MG63 (cell line): ENCODE measurements at regions not wholly inside any gene's neighbourhood (a gene's known extent, or its start where the extent isn't known, plus 50 kb on each side); places are given as distances from the start of the nearest gene placed in this dataset.

Experiments
- DNase-seq: peaks from one replicate; pipeline ENCODE4 v3.0.0-alpha.2; 2020
- H3K27me3 ChIP-seq: fragments of 250-450 bp; sonication (Bioruptor Pico); 2 replicates; pipeline ENCODE4 v1.5.1; 2020; ENCODE audit warnings: mild to moderate bottlenecking, moderate library complexity
- H3K36me3 ChIP-seq: fragments of 250-450 bp; sonication (Bioruptor Pico); 2 replicates; pipeline ENCODE4 v1.5.1; 2020; ENCODE audit warnings: mild to moderate bottlenecking, moderate library complexity
- H3K4me3 ChIP-seq: fragments of 250-450 bp; sonication (Bioruptor Pico); 2 replicates; pipeline ENCODE4 v1.5.1; 2020; ENCODE audit warnings: mild to moderate bottlenecking, moderate library complexity
- H3K9me3 ChIP-seq: fragments of 250-450 bp; sonication (Bioruptor Pico); 2 replicates; pipeline ENCODE4 v1.5.1; 2020; ENCODE audit warnings: mild to moderate bottlenecking, moderate library complexity

DNA sequence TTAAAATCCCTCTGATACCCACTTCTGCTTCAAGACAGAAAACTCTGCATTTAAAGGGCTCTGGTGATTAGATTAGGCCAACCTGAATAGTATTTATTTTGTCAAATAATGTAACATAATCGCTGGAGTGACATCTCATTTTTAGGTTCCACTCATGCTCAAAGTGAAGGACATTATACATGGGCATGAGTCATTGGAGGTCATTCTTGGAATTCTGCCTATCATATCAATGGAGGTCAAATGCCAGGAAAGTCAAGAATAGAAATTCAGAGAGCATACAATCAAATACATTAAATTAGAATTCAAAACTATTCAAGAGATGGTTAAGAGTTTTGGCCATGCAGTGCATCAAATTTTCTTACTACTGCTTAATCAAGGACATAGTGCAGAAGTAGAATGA, 50.8 kb upstream of the PRSS1 start:
- no peaks in the 10 kb centered on the region for H3K27me3 ChIP-seq
- no peaks in the 10 kb centered on the region for H3K36me3 ChIP-seq
- H3K9me3 ChIP-seq: no peaks in the 10 kb centered on the region
- H3K4me3 ChIP-seq: no peak overlapping the region
- no peak for DNase-seq

DNA sequence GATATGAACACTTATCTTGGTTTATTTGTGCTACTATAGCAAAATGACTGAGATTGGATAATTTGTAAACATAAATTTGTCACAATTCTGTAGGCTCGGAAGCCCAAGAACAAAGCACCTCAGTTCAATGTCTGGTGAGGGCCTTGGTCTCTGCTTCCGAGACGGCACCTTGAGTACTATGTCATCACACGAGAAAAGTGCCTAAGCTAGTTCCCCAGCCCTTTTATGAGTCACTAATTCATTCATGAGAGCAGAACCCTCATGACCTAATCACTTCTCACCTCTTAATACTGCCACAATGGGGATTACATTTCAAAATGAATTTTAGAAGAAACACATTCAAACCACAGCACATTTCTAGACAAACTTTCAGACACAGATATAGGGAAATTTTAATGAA, 52.0 kb upstream of the PRSS1 start:
- no peaks in the 10 kb centered on the region for H3K36me3 ChIP-seq
- DNase-seq: no peak
- H3K27me3 ChIP-seq: no peaks in the 10 kb centered on the region
- no peaks in the 10 kb centered on the region for H3K9me3 ChIP-seq
- H3K4me3 ChIP-seq: no peak overlapping the region

GRCh38 chr7:142696456-142697179, 52.7 kb upstream of the PRSS1 start:
- no peaks in the 10 kb centered on the region for H3K27me3 ChIP-seq
- no peak overlapping the region for H3K4me3 ChIP-seq
- H3K9me3 ChIP-seq: no peaks in the 10 kb centered on the region
- no peak for DNase-seq
- no peaks in the 10 kb centered on the region for H3K36me3 ChIP-seq

DNA sequence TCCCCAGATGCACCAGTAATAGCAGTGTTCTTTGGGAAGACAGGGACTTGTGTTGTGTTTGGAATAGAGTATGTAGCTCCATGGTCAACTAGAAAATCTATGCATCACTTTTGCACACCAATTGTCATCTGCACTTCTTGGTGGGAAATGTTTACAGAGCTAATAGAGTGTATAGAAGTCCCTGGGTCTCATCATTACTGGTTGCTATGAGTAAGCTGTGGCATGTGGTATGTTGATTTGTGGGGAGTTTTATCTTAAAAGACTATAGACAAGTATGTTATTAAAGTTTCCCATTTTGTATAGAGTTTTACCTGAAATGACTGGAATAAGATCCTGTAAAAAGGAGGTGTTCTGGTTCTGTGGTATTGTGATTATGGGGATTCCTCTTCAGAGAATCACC, 55.4 kb upstream of the PRSS1 start:
- Histone ChIP-seq H3K27me3 (no peaks in the 10 kb centered on the region), H3K4me3 (no peak overlapping the region), H3K36me3 (no peaks in the 10 kb centered on the region), H3K9me3 (no peaks in the 10 kb centered on the region)
- DNase-seq: no peak

DNA sequence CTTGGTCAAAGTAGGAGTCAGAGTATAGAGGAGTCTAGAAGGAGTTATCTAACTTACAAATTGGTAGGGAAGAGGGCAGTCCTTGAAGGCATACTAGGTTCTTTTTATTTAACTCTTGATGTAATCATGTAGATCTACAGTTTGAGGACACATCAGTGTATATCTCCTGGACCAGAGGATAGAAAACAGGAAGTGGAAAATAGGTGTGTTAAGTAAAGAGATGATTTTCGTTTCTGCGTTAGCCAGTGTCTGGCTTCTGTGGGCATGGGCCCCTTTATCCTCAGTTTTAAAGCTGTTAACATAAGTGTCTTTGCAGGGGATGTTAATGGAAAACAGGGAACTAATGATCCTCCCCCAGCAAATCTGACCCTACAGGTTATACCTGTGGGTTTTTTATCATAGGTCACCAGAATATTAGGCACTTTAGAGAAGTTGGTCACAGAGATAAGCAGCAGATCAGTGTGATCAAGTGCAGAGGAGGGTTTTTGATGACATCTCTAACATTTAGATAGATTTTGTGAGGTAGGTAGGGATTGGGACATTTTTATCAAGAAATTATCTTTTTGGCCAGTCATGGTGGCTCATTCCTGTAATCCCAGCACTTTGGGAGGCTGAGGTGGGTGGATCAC, 58.6 kb upstream of the PRSS1 start:
- H3K9me3 ChIP-seq: no peaks in the 10 kb centered on the region
- no peaks in the 10 kb centered on the region for H3K36me3 ChIP-seq
- no peaks in the 10 kb centered on the region for H3K27me3 ChIP-seq
- no peak overlapping the region for H3K4me3 ChIP-seq
- DNase-seq: no peak

GRCh38 chr7:142689439-142690120, 59.7 kb upstream of the PRSS1 start:
- no peak overlapping the region for H3K4me3 ChIP-seq

DNA sequence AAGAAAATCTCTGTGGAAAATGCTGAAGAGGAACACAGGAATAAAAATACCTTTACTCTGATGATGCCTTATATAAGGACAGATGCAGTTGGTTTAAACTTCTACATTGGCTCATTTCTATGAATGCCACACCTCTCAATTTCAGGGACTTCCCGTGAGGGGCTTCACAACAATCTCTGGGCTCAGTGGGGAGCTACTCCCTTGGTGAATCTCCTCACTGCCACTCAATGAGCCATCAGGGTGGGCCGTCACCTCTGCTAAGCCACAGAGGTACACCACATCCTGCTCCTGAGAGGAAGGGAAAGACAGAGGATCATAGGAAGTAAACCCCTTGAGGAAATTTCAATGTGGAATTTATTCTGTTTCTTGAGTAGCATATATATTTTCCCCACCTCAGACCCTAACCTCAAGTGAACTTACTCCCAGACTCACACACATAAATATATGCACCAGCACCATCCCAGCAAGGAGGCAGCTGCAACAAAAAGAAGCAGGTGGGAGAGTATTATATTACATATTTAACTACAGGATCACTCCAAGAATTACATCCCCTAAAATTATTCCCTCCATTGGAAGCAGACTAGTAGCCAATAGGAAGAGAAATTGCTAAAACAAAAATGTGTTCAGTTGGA, 63.3 kb upstream of the PRSS1 start:
- Histone ChIP-seq H3K4me3 (no peak overlapping the region), H3K9me3 (no peaks in the 10 kb centered on the region), H3K27me3 (no peaks in the 10 kb centered on the region), H3K36me3 (no peaks in the 10 kb centered on the region)
- no peak for DNase-seq

More at GRCh38 chr7:142689439-142690120, 59.7 kb upstream of the PRSS1 start:
- no peak for DNase-seq
- no peaks in the 10 kb centered on the region for H3K9me3 ChIP-seq
- H3K36me3 ChIP-seq: no peaks in the 10 kb centered on the region
- no peaks in the 10 kb centered on the region for H3K27me3 ChIP-seq

GRCh38 chr7:142681314-142682092, 67.8 kb upstream of the PRSS1 start:
- no peaks in the 10 kb centered on the region for H3K27me3 ChIP-seq
- H3K36me3 ChIP-seq: no peaks in the 10 kb centered on the region
- no peak overlapping the region for H3K4me3 ChIP-seq
- H3K9me3 ChIP-seq: no peaks in the 10 kb centered on the region; the same call in 1 of the 2 replicates
- no peak for DNase-seq

GRCh38 chr7:142671506-142671905, 77.8 kb upstream of the PRSS1 start:
- no peak for DNase-seq
- H3K9me3 ChIP-seq: no peaks in the 10 kb centered on the region
- no peaks in the 10 kb centered on the region for H3K27me3 ChIP-seq
- H3K4me3 ChIP-seq: no peak overlapping the region
- no peaks in the 10 kb centered on the region for H3K36me3 ChIP-seq

- no peaks in the 10 kb centered on the region for H3K9me3 ChIP-seq
- no peaks in the 10 kb centered on the region for H3K36me3 ChIP-seq
- H3K27me3 ChIP-seq: no peaks in the 10 kb centered on the region
- no peak overlapping the region for H3K4me3 ChIP-seq
- DNase-seq: no peak
Measured at GRCh38 chr7:142670511-142670910, 78.8 kb upstream of the PRSS1 start.

DNA sequence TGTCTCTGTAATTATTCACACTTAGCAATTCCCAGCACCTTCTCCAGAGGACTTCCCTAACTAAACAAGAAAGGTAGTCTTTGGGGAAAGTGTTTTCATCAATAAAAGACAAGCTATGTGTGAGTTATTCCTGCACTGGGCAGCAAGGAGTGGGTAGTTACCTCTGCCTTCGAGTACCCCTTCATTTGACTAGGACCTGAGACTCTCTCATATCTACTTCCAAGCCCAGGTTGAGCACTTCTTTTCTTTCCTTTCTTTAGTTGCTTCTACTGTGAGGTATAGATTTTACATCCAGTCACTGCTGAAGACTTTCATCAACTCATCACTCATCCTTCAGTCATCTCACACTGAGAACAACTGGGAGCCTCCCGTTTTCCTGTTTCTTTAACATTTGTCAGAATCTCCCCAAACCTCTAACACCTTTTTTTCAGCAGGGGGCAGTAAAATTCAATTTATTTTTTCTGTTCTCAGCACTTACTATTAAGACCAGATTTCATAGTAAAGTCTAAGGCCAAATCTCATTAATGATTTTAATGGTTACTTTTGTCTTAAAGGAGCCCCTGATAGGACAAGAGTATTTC, 80.1 kb upstream of the PRSS1 start:
- H3K4me3 ChIP-seq: no peak overlapping the region
- no peak for DNase-seq

GRCh38 chr7:142668495-142668894, 80.8 kb upstream of the PRSS1 start:
- Histone ChIP-seq H3K27me3 (no peaks in the 10 kb centered on the region), H3K9me3 (no peaks in the 10 kb centered on the region), H3K4me3 (no peak overlapping the region), H3K36me3 (no peaks in the 10 kb centered on the region)
- DNase-seq: no peak

More for the DNA sequence above, 80.1 kb upstream of the PRSS1 start:
- H3K36me3 ChIP-seq: no peaks in the 10 kb centered on the region
- H3K9me3 ChIP-seq: no peaks in the 10 kb centered on the region
- no peaks in the 10 kb centered on the region for H3K27me3 ChIP-seq

- Histone ChIP-seq H3K4me3 (no peak overlapping the region), H3K27me3 (no peaks in the 10 kb centered on the region), H3K9me3 (no peaks in the 10 kb centered on the region), H3K36me3 (no peaks in the 10 kb centered on the region)
- DNase-seq: no peak
Measured at GRCh38 chr7:142657376-142657775, 91.9 kb upstream of the PRSS1 start.

DNA sequence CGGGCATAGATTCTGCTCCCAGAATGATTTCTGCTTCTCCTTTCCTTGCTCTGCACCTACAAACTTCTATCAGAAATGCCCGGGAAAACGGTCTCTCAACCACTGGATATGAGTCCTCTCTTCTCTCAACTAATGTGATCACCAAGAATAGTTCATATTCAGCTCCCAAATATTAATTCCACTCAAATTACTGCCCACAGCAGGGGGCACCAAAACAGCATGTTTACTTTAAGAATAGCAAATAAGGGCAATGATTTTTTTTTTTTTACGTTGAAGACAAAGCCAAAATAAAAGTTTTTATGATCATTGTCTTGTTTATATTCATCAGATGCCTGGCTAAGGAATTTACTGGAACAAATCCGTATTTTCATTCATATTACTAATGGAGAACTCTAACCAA, 94.9 kb upstream of the PRSS1 start:
- Histone ChIP-seq H3K36me3 (no peaks in the 10 kb centered on the region), H3K4me3 (no peak overlapping the region), H3K27me3 (no peaks in the 10 kb centered on the region), H3K9me3 (no peaks in the 10 kb centered on the region)
- DNase-seq: no peak

DNA sequence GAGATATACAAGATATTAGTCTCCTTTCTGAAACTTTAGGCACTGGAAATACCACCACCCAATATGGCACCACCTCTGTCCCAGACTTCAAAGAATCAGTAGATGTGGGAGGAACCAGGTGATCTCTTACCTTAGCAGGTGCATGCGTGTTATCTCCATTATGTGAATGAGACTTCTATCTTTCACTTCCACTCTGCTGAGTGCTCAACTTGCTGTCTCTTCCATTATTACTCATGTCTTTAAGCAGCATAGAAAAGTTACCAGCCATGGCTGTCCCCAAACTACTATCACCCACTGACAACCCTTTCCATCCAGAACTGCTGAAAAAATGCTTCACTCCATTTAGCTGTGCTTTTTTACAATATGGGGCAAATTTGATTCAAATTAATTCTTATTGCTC, 101.5 kb upstream of the PRSS1 start:
- H3K27me3 ChIP-seq: peaks cover 13% of the 10 kb centered on the region
- no peak overlapping the region for H3K4me3 ChIP-seq
- H3K36me3 ChIP-seq: no peaks in the 10 kb centered on the region
- no peaks in the 10 kb centered on the region for H3K9me3 ChIP-seq
- no peak for DNase-seq

- peaks cover 18% of the 10 kb centered on the region for H3K27me3 ChIP-seq
- no peaks in the 10 kb centered on the region for H3K9me3 ChIP-seq
- H3K4me3 ChIP-seq: no peak overlapping the region
- no peak for DNase-seq
- H3K36me3 ChIP-seq: no peaks in the 10 kb centered on the region
Measured at GRCh38 chr7:142646386-142647140, 102.7 kb upstream of the PRSS1 start.
